ENCODE measurements at regions not wholly inside any gene's neighbourhood (a gene's known extent, or its start where the extent isn't known, plus 50 kb on each side); places are given as distances from the start of the nearest gene placed in this dataset.

GRCh38 chr7:11317766-11318165 lies 344.1 kb downstream of the PHF14 start:
- no peak overlapping the region for H3K4me3 ChIP-seq (ENCODE audit: insufficient read depth, low read depth, low read length)
- H3K27me3 Mint-ChIP-seq (ENCODE audit: low read depth, unreplicated experiment): no peaks in the 10 kb centered on the region
- H3K9ac ChIP-seq (ENCODE audit: low read length): no peak overlapping the region
- peak overlapping the region; percentile 88 for H3K27ac Mint-ChIP-seq (ENCODE audit: unreplicated experiment)
- no peak overlapping the region for H3K4me2 ChIP-seq (ENCODE audit: low read length)
- FAIRE-seq (no peak), DNase-seq (ENCODE audit: low read depth) (no peak)
- H3K4me1 Mint-ChIP-seq (ENCODE audit: low read depth, unreplicated experiment): peaks cover 22% of the 10 kb centered on the region
- no peaks in the 10 kb centered on the region for H3K9me3 Mint-ChIP-seq (ENCODE audit: unreplicated experiment)
- no peak overlapping the region for H3K4me3 Mint-ChIP-seq (ENCODE audit: unreplicated experiment)
- H3K27ac ChIP-seq (ENCODE audit: low read depth, low read length): no peak overlapping the region
- TF ChIP-seq, protein P1, sequence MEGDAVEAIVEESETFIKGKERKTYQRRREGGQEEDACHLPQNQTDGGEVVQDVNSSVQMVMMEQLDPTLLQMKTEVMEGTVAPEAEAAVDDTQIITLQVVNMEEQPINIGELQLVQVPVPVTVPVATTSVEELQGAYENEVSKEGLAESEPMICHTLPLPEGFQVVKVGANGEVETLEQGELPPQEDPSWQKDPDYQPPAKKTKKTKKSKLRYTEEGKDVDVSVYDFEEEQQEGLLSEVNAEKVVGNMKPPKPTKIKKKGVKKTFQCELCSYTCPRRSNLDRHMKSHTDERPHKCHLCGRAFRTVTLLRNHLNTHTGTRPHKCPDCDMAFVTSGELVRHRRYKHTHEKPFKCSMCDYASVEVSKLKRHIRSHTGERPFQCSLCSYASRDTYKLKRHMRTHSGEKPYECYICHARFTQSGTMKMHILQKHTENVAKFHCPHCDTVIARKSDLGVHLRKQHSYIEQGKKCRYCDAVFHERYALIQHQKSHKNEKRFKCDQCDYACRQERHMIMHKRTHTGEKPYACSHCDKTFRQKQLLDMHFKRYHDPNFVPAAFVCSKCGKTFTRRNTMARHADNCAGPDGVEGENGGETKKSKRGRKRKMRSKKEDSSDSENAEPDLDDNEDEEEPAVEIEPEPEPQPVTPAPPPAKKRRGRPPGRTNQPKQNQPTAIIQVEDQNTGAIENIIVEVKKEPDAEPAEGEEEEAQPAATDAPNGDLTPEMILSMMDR (IDR thresholded peaks at IDR 0.05; ENCODE audit: insufficient read depth, low read depth, low read length): no peak
- no peak for TF ChIP-seq EZH2 (IDR thresholded peaks at IDR 0.05; ENCODE audit: insufficient read depth, low read length)
- H3K4me1 ChIP-seq (ENCODE audit: insufficient read depth, low read length): no peaks in the 10 kb centered on the region
- no peaks in the 10 kb centered on the region for H3K36me3 ChIP-seq (ENCODE audit: insufficient read depth, low read length)
- no peaks in the 10 kb centered on the region for H3K79me2 ChIP-seq (ENCODE audit: insufficient read depth, low read length)
- H3K9me3 ChIP-seq (ENCODE audit: insufficient read depth, low read depth, low read length): no peaks in the 10 kb centered on the region
- H2AFZ ChIP-seq (ENCODE audit: low read depth, low read length): no peak overlapping the region
- no peaks in the 10 kb centered on the region for H4K20me1 ChIP-seq (ENCODE audit: insufficient read depth, low read length)
- H3K27me3 ChIP-seq (ENCODE audit: insufficient read depth, low read length): no peaks in the 10 kb centered on the region
- H3K36me3 Mint-ChIP-seq (ENCODE audit: low read depth, unreplicated experiment): no peaks in the 10 kb centered on the region

DNA sequence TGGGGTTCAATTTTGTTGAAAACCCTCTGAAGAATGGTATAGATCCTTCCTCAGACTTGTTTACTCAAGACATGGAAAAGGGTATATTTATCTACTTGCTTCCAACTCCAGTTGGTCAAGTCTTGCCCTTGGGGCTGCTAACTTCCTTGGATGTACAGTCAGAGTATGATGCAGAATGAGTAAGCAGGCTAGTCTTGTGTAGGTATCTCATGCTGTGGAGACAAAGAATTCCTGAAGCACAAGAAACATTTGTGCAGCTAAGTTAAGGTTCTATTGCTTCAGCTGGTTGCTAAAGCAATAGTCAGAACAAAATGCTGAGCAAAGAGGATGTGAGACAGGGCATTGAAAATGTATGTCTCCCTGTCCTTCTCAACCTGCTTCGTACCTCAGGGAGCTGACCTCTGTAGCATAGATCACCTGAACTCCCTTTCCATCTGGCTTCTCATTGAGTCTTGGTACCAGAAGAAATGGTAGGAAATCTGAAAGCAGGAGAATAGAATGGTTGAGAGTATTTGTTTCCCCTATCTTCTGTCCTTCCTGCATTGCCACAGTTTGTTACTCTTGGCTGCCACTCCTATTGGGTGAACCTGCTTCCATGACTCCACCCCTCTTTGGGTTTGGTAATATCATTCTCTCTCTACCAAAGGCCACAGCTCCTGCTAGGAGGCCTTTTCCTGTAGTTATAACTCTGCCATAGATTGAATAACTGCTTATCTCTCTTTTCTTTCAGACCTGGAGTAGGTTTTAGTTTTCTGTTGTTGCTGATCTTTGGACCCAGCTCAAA lies 346.0 kb downstream of the PHF14 start:
- H3K27ac Mint-ChIP-seq (ENCODE audit: unreplicated experiment): peak overlapping the region; percentile 88
- H3K27me3 ChIP-seq (ENCODE audit: insufficient read depth, low read length): no peaks in the 10 kb centered on the region
- DNase-seq (ENCODE audit: low read depth): peak; percentile 18
- H3K4me1 ChIP-seq (ENCODE audit: insufficient read depth, low read length): no peaks in the 10 kb centered on the region
- H3K4me2 ChIP-seq (ENCODE audit: low read length): no peak overlapping the region
- no peak overlapping the region for H3K4me3 Mint-ChIP-seq (ENCODE audit: unreplicated experiment)
- FAIRE-seq: no peak
- H3K9ac ChIP-seq (ENCODE audit: low read length): no peak overlapping the region
- H3K4me1 Mint-ChIP-seq (ENCODE audit: low read depth, unreplicated experiment): peaks cover 22% of the 10 kb centered on the region
- no peaks in the 10 kb centered on the region for H3K9me3 Mint-ChIP-seq (ENCODE audit: unreplicated experiment)
- no peaks in the 10 kb centered on the region for H3K79me2 ChIP-seq (ENCODE audit: insufficient read depth, low read length)
- no peak overlapping the region for H3K27ac ChIP-seq (ENCODE audit: low read depth, low read length)
- no peaks in the 10 kb centered on the region for H3K36me3 Mint-ChIP-seq (ENCODE audit: low read depth, unreplicated experiment)
- H2AFZ ChIP-seq (ENCODE audit: low read depth, low read length): no peak overlapping the region
- H3K27me3 Mint-ChIP-seq (ENCODE audit: low read depth, unreplicated experiment): no peaks in the 10 kb centered on the region
- no peaks in the 10 kb centered on the region for H4K20me1 ChIP-seq (ENCODE audit: insufficient read depth, low read length)
- H3K4me3 ChIP-seq (ENCODE audit: insufficient read depth, low read depth, low read length): no peak overlapping the region
- H3K9me3 ChIP-seq (ENCODE audit: insufficient read depth, low read depth, low read length): no peaks in the 10 kb centered on the region
- H3K36me3 ChIP-seq (ENCODE audit: insufficient read depth, low read length): no peaks in the 10 kb centered on the region
- TF ChIP-seq EZH2 (IDR thresholded peaks at IDR 0.05; ENCODE audit: insufficient read depth, low read length): no peak
- TF ChIP-seq, protein P1 (IDR thresholded peaks at IDR 0.05; ENCODE audit: insufficient read depth, low read depth, low read length): no peak

All from astrocyte (in vitro differentiated cells and primary cell).